ENCODE measurements at regions not wholly inside any gene's neighbourhood (a gene's known extent, or its start where the extent isn't known, plus 50 kb on each side); places are given as distances from the start of the nearest gene placed in this dataset.

DNA sequence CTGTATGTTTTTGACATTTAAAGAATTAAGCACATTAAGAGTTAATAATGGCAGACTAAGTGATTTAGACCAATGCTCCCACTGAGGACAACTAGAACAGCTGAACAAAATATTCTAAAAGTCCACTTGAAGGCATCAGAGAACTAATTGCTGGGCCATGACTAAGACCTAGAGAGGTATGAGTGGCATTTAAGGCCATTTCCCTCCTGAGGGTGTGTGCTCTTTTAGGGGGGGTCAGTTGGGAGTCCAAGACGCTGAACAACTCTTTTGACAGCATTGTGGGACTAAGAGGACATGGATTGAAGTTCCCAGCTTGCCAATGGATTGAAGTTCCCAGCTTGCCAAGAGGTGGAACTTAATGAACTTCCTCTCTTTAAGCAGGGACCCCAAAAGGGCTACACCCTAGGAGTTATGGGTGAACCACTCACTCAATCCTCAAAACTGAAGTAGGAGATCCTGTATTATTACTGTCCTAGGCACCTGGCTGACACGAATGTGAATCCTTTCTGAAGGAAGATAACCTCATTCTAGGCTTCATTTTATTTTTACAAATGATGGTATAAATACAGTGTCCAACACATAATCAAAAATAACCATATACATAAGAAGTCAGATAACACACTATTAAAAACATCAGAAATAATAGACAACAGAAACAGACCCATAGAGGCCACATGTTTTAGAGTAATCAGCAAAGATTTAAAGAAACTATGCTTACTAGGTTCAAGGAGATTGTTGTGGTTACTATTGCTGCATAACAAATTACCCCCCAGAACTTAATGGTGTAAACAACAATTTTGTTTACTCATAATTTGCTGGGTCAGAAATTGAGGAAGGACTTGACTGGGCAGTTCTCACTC, 175.1 kb downstream of the VEGFA start:
- TF ChIP-seq, protein P1, sequence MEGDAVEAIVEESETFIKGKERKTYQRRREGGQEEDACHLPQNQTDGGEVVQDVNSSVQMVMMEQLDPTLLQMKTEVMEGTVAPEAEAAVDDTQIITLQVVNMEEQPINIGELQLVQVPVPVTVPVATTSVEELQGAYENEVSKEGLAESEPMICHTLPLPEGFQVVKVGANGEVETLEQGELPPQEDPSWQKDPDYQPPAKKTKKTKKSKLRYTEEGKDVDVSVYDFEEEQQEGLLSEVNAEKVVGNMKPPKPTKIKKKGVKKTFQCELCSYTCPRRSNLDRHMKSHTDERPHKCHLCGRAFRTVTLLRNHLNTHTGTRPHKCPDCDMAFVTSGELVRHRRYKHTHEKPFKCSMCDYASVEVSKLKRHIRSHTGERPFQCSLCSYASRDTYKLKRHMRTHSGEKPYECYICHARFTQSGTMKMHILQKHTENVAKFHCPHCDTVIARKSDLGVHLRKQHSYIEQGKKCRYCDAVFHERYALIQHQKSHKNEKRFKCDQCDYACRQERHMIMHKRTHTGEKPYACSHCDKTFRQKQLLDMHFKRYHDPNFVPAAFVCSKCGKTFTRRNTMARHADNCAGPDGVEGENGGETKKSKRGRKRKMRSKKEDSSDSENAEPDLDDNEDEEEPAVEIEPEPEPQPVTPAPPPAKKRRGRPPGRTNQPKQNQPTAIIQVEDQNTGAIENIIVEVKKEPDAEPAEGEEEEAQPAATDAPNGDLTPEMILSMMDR (IDR thresholded peaks at IDR 0.05; ENCODE audit: insufficient read depth, low read length), result no peak
- TF ChIP-seq POLR2AphosphoS5 (IDR thresholded peaks at IDR 0.05; ENCODE audit: low read depth) (no peak), GABPA (IDR thresholded peaks at IDR 0.05; ENCODE audit: low read depth) (no peak), SPI1 (IDR thresholded peaks at IDR 0.05; ENCODE audit: borderline replicate concordance, low read depth) (no peak)
- TF ChIP-seq, protein P2, sequence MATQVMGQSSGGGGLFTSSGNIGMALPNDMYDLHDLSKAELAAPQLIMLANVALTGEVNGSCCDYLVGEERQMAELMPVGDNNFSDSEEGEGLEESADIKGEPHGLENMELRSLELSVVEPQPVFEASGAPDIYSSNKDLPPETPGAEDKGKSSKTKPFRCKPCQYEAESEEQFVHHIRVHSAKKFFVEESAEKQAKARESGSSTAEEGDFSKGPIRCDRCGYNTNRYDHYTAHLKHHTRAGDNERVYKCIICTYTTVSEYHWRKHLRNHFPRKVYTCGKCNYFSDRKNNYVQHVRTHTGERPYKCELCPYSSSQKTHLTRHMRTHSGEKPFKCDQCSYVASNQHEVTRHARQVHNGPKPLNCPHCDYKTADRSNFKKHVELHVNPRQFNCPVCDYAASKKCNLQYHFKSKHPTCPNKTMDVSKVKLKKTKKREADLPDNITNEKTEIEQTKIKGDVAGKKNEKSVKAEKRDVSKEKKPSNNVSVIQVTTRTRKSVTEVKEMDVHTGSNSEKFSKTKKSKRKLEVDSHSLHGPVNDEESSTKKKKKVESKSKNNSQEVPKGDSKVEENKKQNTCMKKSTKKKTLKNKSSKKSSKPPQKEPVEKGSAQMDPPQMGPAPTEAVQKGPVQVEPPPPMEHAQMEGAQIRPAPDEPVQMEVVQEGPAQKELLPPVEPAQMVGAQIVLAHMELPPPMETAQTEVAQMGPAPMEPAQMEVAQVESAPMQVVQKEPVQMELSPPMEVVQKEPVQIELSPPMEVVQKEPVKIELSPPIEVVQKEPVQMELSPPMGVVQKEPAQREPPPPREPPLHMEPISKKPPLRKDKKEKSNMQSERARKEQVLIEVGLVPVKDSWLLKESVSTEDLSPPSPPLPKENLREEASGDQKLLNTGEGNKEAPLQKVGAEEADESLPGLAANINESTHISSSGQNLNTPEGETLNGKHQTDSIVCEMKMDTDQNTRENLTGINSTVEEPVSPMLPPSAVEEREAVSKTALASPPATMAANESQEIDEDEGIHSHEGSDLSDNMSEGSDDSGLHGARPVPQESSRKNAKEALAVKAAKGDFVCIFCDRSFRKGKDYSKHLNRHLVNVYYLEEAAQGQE (IDR thresholded peaks at IDR 0.05; ENCODE audit: insufficient replicate concordance, low read depth), result no peak
